Kidney glomerular epithelial cell (primary cell): ENCODE measurements at regions not wholly inside any gene's neighbourhood (a gene's known extent, or its start where the extent isn't known, plus 50 kb on each side); places are given as distances from the start of the nearest gene placed in this dataset.
A peak's percentile ranks its signal among the peaks of the same experiment; 100 is the strongest.
"Not testable (repeated sequence)": the region's sequence is repeated elsewhere in the genome, so short reads cannot be mapped to it uniquely, and the experiment has no call there.

ENCODE experiments used
- DNase-seq: peaks from one replicate; lab custom pipeline; 2025; lab: John Stamatoyannopoulos, UW

DNA sequence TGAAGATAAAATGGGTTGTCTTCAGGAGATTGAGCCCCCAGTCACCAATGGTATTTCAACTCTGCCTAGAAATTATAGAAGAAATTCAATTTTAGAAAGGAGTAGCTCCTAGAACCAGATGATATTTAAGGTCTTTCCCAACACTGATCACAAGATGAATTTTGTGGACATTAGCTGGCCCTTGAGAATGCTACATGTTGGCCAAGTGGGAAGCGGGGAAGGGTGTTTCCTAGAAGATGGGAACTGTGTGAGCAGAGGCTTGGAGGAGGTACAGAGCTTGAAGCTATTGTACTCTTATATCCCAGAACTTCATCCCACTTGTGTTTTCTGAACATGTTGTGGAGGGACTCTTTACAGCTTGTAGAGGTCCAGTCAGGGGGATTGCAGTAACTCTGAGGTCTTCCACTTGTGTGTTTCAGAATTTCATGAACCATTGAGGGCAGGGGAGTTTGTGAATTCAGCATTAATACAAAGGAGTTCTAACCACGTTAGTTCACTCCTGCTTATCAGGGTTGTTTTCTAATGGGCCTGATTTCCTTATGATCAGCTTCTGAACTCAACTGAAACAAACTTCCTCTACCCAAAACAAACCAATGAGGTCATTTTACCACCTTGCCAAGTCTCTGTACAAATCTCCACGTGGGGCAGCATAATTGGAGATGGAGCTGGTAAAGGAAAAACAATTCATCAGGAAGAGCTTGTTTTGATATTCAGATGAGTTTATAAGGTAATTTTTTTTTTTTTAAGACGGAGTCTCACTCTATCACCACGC, 152.6 kb upstream of the TPM1 start:
- DNase-seq = peak; percentile 85

DNA sequence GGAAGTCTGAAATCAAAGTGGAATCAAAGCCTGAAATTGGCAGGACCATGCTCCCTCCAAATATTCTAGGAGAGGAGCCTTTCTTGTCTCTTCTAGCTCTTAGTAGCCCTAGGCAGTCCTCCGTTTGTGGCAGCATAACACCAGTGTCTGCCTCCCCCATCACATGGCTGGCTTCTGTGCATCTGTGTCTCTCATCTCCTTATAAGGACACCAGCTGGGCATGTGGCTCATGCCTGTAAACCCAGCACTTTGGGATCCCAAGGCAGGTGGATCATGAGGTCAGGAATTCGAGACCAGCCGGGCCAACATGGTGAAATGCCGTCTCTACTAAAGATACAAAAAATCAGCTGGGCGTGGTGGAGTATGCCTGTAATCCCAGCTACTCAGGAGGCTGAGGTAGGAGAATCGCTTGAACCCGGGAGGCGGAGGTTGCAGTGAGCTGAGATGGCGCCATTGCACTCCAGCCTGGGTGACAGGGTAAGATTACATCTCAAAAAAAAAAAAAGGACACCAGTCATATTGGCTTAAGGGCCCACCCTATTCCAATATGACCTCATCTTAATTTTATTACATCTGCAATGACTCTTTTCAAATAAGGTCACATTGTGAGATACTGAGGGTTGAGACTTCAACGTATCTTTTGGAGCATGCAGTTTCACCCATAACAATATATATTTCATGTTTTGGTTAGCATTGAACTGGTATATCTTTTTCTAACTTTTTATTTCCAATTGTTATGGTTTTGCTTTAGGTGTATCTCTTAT, 148.0 kb upstream of the TPM1 start:
- DNase-seq = peak; percentile 36

DNA sequence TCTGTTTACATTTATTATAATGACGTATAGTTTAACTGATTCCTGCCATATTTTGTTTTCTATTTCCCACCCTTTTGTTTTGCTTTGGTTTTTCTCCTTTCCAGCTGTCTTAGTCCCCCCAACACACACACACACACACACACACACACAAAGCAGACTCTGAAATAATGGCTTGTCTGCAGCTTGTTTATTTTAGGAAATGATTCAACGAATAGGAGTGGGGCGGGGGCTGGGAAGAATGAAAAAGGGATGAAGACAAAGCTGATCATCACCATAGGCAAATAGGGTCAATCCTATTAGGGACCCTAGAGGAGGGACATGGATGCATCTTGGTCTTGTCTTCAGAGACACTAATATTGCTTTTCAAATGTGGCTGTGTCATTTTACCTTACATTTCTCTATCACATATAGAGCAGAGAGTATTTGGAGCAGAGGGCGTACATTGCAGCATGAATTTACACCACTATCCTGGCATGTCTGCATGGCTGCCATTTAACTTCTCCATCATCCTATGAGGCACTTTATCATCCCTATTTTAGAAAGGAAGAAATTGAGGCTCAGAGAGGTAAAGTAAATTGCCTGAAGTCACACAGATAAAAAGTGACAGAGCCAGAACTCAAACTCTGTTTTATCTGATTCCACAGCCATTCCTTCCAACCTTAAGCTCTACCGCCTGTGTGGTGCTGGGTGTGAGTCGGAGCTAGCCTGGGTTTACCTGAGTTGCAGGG, 147.2 kb upstream of the TPM1 start:
- DNase-seq = peak; percentile 87

DNA sequence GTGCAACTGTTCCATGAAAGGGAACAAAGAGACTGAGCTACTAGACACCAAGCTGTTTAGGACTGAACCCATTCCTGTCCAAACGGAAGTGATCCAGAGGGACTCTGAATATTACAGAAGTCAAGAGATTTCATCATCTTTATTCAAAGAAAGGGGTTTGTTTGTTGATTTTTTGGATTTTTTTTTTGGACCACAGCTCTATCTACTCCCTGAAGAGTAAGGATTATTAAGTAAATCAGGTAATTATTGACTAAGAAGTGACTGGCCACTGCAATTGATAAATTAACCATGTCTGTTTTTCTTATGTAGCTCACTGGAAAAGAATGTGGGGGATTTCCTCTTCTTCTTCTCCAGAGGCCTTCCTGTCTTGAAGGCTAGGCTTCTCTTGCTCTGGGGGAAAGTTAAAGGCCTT, 146.6 kb upstream of the TPM1 start:
- peak; percentile 97 for DNase-seq

DNA sequence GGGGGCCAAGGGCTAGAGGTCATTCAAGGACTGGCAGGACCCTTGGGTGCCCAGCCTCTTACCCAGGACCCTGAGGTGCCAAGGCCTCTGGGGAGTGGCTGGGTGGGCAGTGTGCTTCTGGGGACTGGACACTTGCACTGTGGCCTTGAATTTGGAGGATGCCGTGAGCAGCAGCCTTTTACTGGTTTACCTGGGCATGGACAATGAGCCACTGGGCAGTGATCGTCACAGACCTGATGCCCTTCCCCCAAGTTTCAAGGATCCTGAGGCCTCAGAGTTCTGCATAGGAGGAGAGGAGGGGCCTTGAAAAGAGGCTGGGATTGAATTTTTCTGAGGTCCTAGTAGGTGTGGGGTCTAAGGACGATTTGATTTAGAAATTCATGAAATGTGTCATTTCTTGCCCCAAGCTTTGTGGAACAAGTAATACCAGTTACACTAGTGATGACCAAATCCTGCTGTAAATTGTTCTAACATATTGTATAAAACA, 146.1 kb upstream of the TPM1 start:
- DNase-seq = no peak

DNA sequence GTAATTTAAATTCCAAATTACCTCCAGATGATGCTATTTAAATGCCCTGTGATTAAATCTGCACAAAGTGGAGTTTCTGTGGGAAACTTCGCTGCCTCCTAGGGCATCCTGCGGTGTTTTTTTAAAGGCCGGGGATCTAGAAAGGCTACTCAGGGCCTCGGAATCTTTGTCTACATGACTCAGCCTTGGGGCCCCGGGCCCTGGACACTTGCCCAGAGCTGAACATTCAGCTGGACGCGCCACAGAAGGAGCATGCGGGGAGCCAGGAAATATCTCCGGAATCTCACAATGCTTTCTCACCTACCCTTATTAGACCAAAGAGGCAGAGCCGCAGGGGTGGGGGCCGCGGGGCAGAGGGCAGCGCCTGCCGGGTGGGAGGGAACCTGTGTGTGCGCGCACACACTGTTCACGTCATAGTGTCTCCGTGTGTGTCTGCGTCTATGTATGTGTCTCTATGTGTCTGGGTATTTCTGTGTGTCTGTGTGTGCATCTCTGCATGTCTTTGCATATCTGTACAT, 145.5 kb upstream of the TPM1 start:
- peak; percentile 98 for DNase-seq

DNA sequence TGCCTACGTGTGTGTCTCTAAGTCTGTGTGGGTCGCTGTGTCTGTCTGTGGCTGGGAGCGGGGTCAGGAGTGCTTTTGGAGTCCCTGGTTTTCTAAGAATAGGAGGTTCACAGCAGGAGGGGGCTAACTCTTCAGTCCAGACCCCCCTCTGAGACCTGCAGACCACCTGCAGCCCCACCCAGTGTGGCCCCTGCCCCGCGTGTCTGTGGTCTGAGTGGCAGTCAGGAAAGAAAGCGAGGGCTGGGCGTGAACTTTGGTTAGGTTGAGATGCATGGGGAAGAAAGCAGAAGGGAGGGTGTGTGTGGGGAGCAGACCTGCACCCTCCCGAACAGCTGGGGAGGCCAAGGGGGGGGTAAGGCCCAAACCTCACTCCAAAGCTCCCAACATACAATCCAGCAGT, 144.9 kb upstream of the TPM1 start:
- no peak for DNase-seq

DNA sequence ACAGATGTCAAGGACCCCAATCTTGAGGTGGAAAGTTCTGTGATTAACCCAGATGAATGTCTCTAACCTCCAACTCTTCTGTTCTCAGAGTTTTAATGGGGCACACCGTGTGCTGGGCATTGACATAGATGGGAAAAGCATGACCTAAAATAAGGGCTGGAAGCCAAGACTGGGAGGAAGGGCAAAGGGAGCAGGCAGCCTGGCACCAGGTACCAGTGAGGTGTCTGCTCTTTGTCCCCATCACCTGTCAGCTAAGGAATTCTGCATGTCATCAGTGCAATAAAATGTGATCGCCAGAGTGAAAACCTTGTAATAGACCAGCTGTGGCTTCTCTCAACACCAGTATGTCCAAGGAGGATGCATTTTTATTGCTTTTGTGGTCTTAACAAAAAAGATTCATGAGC, 143.5 kb upstream of the TPM1 start:
- DNase-seq = peak; percentile 61

DNA sequence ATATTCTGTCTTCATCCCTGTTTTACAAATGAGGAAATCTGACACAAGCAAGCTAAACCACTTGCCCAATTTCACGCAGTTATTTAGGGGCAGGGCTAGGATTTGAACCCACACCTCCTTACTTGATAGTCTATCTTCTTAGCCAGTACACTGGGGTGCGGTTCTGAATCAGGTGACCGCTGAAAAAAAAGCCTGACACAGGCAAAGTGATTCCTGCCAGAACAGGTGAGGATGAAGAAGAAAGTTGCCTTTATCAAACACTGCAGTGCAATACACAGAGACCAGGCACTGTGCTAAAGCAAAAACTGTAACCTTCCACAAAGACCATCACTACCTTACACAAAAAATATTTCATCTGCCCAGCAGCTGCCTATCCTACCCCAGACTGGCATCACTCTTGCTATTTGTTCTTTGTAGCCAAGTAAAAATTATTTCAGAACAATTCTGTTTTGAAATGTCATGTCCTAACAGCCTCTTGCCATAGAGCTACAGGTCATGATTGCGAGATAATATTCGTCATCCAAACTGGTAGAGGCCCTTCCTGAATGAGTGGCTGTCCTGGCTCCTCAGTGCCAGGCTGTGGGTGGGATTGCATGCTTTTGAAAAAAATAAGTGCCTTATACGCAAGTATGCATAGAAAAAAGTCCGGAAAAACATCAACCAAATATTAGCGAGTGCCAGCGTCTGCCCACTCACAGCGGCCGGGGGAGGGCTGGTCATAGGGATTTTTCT, 142.3 kb upstream of the TPM1 start:
- no peak for DNase-seq

DNA sequence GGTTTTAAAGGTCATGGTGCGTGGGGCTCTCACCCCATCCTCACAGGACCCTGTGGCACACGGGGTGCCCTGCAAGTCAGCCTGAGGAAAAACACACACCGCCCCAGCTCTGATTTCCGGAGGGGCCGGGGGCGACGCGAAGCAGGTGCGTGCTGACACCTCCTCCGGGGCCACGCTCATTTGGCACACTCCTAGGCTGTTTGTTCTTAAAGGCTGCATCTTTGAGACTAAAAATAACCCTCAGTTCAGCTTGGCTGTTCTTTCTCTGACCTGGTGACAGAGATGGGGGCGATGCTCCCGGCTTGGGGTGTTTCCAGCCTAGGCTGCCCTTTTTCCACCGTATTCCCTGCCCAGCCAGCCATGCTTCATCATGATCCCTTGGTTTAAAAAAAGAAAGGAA, 141.5 kb upstream of the TPM1 start:
- DNase-seq = no peak

DNA sequence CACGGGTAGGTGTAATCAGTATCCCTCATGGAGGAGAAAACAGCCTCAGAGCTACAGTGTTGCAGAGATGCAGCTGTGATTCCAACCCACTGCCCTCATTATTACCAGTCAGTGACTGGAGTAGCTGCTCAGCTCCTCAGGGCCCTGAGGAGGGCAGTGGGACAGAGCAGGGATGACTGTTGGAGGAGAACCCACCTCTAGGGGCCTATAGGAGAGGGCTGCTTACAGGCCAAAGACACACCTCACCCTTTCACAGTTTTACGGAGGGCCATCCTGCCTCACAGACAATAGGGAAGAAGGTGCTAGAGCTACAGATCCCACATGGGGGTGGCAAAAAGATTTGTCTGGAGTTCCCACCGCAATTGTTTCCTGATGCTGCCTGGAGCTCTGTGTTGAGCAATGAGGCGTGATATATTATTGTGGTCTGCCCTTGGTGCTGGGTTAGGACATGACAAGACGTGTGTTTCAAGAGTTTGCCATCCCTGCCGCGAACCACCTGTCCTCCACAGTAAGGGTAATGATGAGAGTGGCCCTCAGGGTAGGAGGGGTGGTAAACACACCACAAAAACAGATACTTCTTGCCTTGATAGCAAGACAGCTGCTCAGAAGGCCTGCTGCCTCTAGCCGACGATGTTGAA, 140.5 kb upstream of the TPM1 start:
- DNase-seq = no peak

DNA sequence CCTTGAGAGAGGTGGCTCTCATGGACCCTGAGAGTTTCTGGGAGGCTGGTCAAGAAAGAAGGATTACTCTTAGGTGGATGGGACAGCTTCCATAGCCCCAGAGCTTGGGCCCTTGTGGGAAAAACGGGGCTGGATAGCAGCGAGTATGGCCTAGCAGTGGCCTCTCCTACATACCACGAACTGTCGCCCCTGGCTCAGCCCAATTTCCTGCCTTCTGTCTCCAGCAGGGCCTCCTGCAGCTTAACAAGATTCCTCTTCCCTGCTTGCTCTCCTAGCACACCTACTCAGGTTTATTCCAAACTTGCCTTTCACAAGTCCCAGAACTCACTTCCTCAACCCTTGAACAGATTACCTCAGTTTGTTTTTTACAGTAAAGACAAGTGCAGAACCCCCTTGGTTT, 139.7 kb upstream of the TPM1 start:
- no peak for DNase-seq

DNA sequence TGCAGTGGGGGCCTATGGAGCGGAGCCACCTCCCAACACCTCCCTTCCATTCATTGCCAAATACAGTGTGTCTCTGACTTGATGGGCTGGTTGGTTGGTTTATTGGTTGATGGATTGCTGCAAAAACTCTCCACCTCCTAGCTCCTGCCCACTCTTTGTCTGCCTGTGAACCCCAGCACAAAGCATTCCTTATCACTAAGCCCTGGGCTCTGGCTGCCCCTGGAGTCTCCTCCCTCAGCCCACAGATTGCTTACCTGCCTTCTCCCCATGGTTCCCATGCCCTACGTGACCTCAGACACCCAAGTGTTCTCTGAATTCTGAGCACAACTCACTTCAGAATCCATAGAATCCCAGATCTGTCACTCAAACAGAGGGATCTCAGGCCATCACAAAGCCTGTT, 139.1 kb upstream of the TPM1 start:
- no peak for DNase-seq

DNA sequence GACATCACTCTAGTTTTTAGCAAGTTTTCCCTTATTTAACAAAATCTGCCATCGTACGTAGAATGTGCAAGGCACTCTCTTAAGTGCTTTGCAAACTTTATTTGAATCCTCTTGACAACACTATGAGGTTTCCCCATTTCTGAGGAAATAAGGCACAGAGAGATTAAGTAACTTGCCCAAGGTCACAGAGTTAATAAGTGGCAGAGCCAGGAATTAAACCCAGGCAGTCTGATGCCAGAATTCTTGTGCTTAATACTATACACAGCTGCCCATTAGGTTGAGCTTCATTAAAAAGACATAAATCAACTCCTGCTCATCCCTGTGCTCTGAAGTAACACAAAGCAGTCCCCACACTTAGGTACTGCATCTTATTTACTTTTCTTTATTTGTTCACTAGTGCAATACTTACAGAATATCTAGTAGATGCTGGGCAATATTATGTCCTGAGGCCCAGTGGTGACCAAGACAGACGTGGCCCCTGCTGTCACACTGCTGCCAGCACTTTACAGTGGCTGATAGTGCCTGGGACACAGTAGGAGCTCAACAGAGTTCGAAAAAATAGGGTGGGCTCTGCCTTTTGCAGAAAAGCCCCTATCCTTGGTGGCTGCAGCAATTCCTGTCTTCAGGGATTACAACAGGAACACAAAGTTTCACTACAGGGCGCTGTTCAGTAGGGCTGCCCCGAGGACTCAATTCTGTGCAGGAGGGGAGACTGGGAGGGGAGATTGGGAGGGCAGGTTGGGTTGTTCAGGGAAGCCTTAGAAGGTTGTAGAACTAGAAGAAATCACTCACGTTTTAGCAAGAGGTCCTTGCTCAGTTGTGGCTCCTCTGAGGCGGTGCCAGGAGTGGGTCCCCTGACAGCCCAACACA, 138.3 kb upstream of the TPM1 start:
- DNase-seq = no peak

DNA sequence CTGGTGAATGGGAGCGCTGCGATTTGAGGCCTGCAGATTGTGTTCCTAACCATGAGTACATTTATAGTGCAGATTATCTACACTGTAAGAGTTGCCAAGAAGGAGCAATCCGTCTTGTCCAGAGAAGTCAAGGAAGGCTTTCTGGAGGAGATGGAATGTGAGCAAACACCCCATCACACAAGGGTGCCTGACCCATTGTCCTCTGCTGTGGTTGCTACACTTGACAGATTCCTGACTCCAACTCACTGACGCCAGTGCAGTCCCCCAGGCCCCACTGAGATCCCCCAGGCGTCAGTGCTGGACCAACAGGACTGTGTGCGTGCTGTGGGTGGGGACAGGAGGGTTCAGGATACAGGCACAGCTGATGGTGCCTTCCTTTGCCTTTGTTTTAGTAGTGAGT, 135.9 kb upstream of the TPM1 start:
- no peak for DNase-seq

DNA sequence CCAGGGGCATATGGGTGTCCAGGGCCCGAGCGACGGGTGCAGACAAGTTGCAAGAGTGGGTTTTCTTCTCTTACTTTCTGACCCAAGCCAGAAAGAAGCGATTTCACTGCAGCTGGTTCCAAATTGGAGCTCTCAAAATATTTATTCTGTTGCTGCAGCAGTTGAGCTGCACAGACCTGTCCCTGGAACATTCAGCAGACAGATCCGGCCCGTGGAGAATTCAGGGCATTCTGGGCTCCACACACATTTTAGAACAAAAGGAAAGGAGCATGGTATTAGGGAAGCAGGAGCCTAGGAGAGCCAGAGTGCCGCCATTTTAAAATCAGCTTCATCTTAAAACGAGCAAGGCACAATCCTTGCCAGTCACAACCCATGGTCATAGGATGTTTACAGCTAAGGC, 135.3 kb upstream of the TPM1 start:
- DNase-seq = no peak

DNA sequence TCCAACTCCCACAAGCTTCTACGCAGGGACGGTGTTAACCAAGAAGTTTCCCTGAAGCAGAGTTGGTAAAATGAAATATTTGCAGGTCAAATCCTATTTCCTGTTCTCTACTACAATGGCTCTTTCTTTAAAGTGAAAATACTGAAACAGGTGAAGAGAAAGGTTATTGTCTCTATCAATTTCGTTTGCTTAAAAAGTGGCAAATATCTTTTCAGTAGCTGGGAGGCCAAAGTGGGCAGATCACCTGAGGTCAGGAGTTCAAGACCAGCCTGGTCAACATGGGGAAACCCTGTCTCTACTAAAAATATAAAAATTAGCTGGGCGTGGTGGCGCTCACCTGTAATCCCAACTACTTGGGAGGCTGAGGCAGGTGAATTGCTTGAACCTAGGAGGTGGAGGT, 134.2 kb upstream of the TPM1 start:
- not testable (repeated sequence) for DNase-seq

DNA sequence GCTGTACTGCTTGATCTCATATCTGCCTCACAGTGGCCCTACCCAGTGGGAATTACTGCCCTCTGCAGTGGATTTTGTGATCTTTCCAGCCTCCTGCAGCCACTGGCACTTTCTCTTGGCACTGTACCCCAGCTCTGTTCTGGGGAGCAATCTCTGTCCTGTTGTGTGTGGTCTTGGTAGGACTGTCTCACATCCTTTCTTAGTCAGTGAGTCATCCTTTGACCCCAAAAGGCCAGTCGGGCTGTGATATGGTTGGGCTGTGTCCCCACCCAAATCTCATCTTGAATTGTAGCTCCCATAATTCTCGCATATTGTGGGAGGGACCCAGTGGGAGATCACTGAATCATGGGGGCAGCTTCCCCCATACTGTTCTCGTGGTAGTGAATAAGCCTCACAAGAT, 133.3 kb upstream of the TPM1 start:
- DNase-seq = no peak

DNA sequence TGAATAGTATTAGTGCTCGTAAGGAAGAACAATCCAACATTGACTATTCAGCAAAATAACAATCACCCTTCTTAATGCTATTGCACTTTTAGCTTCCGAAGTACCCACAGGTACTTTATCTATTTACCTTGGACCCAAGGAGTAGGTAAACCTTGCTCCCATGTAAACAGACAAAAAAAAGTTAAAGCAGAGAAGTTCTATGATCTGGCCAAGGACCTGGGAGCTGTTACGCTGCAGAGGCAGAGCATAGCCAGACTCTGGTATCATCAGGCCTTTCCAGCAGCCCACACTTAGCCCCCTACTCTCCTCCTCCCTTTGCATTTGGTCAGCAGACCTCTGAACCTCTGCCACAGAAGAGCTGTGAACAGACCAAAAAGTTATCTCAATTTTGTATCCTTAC, 130.3 kb upstream of the TPM1 start:
- DNase-seq = no peak

DNA sequence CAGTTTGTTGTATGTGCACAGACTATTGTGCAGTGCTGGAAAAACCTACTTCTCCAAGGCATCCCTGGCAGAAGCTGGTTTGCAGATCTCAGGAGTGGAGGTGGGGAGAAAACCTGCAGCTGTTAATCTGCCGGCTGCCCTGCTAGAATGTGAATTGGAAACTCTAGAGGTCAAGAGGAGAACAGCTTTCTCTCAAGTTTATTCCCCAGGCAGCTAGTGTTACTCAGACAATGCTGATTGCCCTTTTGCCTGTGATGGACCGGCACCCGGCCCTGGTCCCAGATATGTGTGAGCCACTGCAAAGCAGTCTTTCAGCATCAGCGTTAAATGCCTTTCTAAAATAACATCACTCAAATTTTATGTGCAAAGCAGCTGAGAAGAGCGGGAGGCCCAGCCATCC, 129.7 kb upstream of the TPM1 start:
- DNase-seq = no peak
